Upper lobe of right lung (tissue), 1 donor: ENCODE measurements at regions not wholly inside any gene's neighbourhood (a gene's known extent, or its start where the extent isn't known, plus 50 kb on each side); places are given as distances from the start of the nearest gene placed in this dataset.
"Not testable (repeated sequence)": the region's sequence is repeated elsewhere in the genome, so short reads cannot be mapped to it uniquely, and the experiment has no call there.

Experiments
- ATAC-seq: fragments of 200-7000 bp; cut with Tn5 transposase; one replicate; pipeline ENCODE4 v1.9.1; 2020; ENCODE audit warnings: mild to moderate bottlenecking, moderate library complexity
- DNase-seq: peaks from one replicate; pipeline ENCODE4 v3.0.0-alpha.2; 2020
- H3K27ac ChIP-seq: fragments of 200-600 bp; one replicate; pipeline ENCODE4 v1.8.0; 2022
- H3K27me3 ChIP-seq: fragments of 200-600 bp; one replicate; pipeline ENCODE4 v1.8.0; 2022; ENCODE audit warnings: mild to moderate bottlenecking
- H3K36me3 ChIP-seq: fragments of 200-600 bp; one replicate; pipeline ENCODE4 v1.8.0; 2022
- H3K4me1 ChIP-seq: fragments of 200-600 bp; one replicate; pipeline ENCODE4 v1.8.0; 2022
- H3K4me3 ChIP-seq: fragments of 200-600 bp; one replicate; pipeline ENCODE4 v1.8.0; 2022; ENCODE audit warnings: mild to moderate bottlenecking
- H3K9me3 ChIP-seq: fragments of 200-600 bp; one replicate; pipeline ENCODE4 v1.8.0; 2022
- intact Hi-C: fragments of 100-400 bp; cut with DNase I; formaldehyde crosslinking; loops from one replicate; pipeline ENCODE4 v1.11.0; 2022
- TF ChIP-seq, protein P1 (sequence below): fragments of 200-600 bp; IDR thresholded peaks from one replicate; pipeline ENCODE4 v1.8.0; 2022; ENCODE audit warnings: antibody characterized with exemption
- donor health status: DM: no; HTN: yes; CAD: no; lungs with severe emphysema.

DNA sequence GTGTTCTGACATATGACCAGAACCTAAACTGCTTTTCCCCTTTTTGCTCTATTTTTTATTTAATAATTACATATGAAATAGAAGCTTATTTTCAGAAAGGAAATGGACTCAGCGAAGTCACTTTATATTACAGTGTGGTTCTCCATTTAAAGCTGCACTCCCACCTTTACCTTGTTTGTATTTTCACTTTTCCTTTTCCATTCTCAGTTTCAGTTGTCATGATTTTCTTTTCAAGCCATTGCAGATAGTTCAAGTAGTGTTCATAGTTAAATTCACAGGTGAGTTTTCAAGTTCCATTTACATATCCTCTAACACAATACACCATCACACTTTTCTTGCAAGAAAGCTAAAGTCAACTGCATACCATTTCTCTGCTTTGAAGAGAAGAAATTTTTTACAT is 400.2 kb downstream of the HACE1 start:
- DNase-seq = no peak
- ATAC-seq = no peak
- intact Hi-C loops = no loop called here
- Histone ChIP-seq H3K27ac (no peak overlapping the region), H3K9me3 (no peaks in the 10 kb centered on the region), H3K4me1 (no peaks in the 10 kb centered on the region), H3K36me3 (no peaks in the 10 kb centered on the region), H3K27me3 (no peaks in the 10 kb centered on the region), H3K4me3 (no peak overlapping the region)
- TF ChIP-seq, protein P1, sequence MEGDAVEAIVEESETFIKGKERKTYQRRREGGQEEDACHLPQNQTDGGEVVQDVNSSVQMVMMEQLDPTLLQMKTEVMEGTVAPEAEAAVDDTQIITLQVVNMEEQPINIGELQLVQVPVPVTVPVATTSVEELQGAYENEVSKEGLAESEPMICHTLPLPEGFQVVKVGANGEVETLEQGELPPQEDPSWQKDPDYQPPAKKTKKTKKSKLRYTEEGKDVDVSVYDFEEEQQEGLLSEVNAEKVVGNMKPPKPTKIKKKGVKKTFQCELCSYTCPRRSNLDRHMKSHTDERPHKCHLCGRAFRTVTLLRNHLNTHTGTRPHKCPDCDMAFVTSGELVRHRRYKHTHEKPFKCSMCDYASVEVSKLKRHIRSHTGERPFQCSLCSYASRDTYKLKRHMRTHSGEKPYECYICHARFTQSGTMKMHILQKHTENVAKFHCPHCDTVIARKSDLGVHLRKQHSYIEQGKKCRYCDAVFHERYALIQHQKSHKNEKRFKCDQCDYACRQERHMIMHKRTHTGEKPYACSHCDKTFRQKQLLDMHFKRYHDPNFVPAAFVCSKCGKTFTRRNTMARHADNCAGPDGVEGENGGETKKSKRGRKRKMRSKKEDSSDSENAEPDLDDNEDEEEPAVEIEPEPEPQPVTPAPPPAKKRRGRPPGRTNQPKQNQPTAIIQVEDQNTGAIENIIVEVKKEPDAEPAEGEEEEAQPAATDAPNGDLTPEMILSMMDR = no peak

DNA sequence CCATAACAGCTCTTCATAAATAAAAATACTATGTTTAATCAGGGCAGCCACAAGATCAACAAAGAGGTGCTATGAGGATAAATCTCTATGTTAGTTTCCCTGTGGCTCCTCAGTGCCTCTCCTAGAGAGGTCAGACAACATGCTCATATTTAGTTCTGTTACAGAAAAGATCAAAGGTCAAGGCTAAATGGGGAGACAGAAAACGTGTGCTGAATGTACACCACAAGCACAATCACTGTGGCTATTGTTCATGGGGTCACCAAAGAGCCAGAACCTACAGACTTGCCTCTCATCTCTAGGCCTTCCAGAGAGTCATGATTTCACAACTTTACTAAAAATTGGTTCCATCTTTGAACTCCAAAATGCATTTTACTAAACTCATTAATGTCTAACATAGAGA is 409.8 kb downstream of the HACE1 start:
- no peaks in the 10 kb centered on the region for H3K9me3 ChIP-seq
- intact Hi-C loops = no loop called here
- H3K4me3 ChIP-seq = no peak overlapping the region
- H3K4me1 ChIP-seq = no peaks in the 10 kb centered on the region
- H3K27ac ChIP-seq = no peak overlapping the region
- DNase-seq (no peak), ATAC-seq (no peak)
- TF ChIP-seq, protein P1 = no peak
- no peaks in the 10 kb centered on the region for H3K27me3 ChIP-seq
- H3K36me3 ChIP-seq = no peaks in the 10 kb centered on the region

DNA sequence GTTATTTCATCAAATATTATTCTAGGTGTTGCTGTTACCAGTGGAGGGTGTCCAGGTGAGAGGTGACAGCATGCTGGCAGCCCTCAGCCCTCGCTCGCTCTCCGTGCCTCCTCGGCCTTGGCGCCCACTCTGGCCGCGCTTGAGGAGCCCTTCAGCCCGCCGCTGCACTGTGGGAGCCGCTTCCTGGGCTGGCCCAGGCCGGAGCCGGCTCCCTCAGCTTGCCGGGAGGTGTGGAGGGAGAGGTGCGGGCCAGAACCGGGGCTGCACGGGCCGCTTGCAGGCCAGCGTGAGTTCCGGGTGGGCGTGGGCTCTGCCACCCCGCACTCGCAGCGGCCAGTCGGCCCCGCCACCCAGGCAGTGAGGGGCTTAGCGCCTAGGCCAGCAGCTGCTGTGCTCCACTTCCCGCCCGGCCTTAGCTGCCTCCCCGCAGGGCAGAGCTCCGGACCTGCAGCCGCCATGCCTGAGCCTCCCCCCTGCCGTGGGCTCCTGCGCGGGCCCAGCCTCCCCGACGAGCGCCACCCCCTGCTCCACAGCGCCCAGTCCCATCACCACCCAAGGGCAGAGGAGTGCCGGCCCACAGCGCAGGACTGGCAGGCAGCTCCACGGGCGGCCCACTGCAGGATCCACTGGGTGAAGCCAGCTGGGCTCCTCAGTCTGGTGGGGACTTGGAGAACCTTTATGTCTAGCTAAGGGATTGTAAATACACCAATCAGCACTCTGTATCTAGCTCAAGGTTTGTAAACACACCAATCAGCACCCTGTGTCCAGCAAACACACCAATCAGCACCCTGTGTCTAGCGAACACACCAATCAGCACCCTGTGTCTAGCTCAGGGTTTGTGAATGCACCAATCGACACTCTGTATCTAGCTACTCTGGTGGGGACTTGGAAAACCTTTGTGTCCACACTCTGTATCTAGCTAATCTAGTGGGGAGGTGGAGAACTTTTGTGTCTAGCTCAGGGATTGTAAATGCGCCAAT is 413.3 kb downstream of the HACE1 start:
- H3K27me3 ChIP-seq, DNase-seq, H3K36me3 ChIP-seq, H3K27ac ChIP-seq, H3K4me1 ChIP-seq, intact Hi-C loops, H3K9me3 ChIP-seq, ATAC-seq, H3K4me3 ChIP-seq: not testable (repeated sequence)

DNA sequence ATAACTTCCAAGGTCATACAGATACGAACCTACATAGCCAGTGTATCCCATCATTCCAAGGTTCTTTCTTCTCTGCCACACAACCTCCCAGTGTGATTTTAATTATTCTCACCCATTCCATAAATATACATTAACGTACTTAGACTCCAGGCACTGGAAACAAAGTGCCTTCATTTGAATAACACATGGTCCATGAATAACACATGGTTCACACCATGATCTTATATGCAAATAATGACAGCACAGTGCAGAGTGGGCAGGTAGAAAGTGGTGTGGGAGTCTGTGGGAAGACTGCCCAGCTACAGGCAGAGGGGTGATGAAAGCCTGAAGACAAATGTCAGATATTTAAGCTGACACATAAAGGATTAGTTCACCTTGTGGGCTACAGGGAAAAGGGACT is 425.2 kb downstream of the HACE1 start:
- no peak for ATAC-seq
- no peak overlapping the region for H3K4me3 ChIP-seq
- H3K27ac ChIP-seq = no peak overlapping the region
- H3K27me3 ChIP-seq = no peaks in the 10 kb centered on the region
- no peaks in the 10 kb centered on the region for H3K4me1 ChIP-seq
- intact Hi-C loops = no loop called here
- TF ChIP-seq, protein P1 = no peak
- H3K36me3 ChIP-seq = no peaks in the 10 kb centered on the region
- DNase-seq = no peak
- H3K9me3 ChIP-seq = no peaks in the 10 kb centered on the region

DNA sequence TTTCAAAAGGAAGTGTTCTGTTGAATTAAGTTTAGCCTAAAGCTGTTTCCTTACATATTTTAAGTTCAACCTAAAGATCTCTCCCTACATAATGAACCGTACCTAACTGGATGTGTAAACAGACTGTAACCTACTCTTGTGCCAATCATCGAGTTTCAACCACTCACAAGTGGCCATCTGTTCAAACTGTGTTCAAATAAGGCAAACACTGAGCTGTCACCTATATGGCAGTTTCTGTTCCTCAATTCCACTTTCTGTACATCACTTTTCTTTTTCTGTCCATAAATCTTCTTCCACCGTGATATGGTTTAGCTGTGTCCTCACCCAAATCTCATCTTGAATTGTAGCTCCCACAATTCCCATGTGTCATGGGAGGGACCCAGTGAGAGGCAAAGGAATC is 428.6 kb downstream of the HACE1 start:
- no peaks in the 10 kb centered on the region for H3K9me3 ChIP-seq
- no peak overlapping the region for H3K4me3 ChIP-seq
- TF ChIP-seq, protein P1 = no peak
- no peaks in the 10 kb centered on the region for H3K27me3 ChIP-seq
- no peak overlapping the region for H3K27ac ChIP-seq
- DNase-seq = no peak
- no peaks in the 10 kb centered on the region for H3K36me3 ChIP-seq
- no peak for ATAC-seq
- H3K4me1 ChIP-seq = no peaks in the 10 kb centered on the region
- intact Hi-C loops = no loop called here

DNA sequence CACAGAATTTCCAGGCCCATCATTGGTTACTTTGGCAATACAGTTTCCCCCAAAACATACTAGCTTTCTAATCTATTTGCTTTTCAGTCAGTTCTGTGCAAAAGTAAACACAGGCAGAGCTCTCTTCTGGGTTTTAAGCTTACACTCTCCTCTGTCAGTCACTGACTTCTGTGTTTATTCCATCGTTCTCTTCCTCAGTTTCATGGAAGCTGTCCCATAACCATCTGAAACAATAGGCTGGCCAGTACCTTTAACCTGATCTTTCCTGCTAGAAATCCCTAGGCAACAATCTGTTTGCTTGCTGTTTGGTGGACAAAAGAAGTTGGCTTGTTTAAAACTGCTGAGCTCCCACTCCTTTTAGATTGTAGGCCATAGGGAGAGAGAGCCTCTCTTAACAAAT is 431.5 kb downstream of the HACE1 start:
- ATAC-seq (no peak), DNase-seq (no peak)
- H3K4me3 ChIP-seq = no peak overlapping the region
- intact Hi-C loops = no loop called here
- no peaks in the 10 kb centered on the region for H3K9me3 ChIP-seq
- H3K36me3 ChIP-seq = no peaks in the 10 kb centered on the region
- no peak overlapping the region for H3K27ac ChIP-seq
- no peaks in the 10 kb centered on the region for H3K4me1 ChIP-seq
- no peaks in the 10 kb centered on the region for H3K27me3 ChIP-seq
- TF ChIP-seq, protein P1 = no peak
